GM18951 (cell line): ENCODE measurements at regions not wholly inside any gene's neighbourhood (a gene's known extent, or its start where the extent isn't known, plus 50 kb on each side); places are given as distances from the start of the nearest gene placed in this dataset.

Experiments
- POLR2A ChIP-seq: IDR thresholded peaks from 4 replicates; pipeline ENCODE4 v1.6.1; 2011; ENCODE audit warnings: mild to moderate bottlenecking; ENCODE audit not compliant: insufficient read length, insufficient read depth; ENCODE audit errors: extremely low read depth
- in situ Hi-C: fragments of 300-500 bp; cut with MboI; formaldehyde crosslinking; loops from one replicate; pipeline ENCODE4 v1.12.0; 2022; ENCODE audit warnings: low sequenced_read_pairs, mixed read lengths, inconsistent platforms; ENCODE audit not compliant: unreplicated experiment

DNA sequence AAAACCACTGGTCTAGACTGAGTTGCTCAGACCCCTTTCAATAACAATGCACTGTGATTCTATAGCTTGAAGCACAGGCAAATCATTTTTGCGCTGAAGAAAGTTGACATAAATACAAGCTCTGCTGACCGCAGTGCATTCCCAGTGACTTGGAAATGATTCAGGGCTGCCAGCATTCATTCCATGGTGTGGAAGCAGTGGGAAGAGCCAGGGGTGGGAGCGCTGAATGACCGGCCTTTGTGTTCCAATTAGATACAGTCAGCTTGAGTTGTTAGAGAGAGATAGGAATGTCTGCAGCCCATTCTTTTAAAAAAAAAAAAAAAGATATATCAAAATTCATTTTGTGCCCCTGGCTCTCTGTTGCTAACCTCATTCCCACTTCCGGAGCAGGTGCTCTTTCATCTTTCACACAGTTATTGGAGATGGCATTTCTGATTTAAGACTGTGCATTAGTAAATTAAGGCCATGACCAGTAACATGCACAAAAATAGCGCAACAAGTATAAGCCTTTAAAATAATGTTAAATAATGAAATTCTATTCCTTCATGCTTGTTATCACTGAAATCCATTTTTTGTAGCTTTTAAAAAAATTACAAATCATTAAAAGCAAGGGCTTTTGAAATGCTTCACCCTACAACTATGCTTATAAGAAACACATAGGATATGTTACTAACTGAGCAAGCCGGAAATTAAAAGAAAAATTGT lies 59.4 kb upstream of the CTLA4 start:
- in situ Hi-C loops = no loop called here
- no peak for TF ChIP-seq POLR2A

- TF ChIP-seq POLR2A = no peak
- in situ Hi-C loops = no loop called here
Observed at GRCh38 chr2:203809084-203809521, 58.5 kb upstream of the CTLA4 start.

DNA sequence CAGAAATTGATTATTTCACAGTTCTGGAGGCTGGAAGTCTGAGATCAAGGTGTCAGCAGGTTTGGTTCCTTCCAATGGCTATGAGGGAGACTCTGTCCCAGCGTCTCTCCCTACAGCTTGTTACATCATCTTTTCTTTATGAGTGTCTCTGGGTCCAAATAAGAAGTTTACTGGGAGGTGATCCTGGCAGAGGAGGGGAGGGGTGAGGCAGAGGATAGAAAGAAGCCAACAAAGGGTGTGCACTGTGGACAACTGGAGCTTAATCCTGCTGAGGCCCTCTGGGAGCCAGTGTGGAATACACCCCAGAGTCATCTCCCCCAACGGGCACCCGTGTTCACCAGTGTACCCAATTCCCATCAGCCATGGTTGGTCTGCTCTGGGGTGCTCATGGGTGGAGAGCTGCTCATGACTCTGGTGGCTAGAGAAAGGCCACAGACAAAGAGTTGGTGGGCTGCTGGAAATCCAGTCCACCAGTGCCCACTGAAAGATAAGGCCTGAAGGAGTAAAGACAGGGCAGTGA lies 57.5 kb upstream of the CTLA4 start:
- in situ Hi-C loops = loop anchor here (10.0 kb wide), 1 partner anchor 335 kb away; no protein-coding TSS in a partner anchor
- no peak for TF ChIP-seq POLR2A

DNA sequence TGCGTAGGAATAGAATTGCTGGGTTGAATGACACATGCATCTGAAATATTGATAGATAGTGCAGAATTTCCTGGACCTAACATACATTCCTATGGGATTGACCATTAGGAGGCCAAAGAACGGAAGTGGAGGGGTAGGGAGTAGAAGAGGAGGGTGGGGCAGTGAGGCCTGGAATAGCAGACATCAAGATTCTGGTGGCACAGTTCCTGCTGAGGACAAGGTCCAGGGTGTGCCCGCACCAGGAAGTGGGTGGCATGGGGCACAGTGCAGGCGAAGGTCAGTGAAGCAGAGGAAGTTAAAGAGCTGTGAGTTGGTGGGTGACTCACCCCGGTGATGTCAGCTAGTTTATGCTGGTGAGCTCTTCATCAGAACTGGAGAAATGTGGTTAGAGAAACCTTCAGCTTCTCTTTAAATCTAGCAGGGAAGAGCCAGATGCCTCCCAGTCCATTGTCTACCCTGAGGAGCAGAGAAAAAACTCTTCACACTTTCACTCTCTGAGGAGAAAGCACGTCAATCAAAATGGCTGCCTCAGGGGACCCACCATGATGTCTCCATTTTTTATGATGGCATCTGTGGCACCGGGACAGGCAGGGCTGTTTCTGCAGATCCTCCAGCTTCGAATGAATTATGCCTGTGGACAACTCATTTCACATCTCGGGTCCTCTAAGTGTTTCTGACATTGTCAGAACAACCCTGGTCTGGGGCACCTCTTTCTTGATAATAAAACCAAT lies 55.9 kb upstream of the CTLA4 start:
- no peak for TF ChIP-seq POLR2A
- in situ Hi-C loops = loop anchor here (10.0 kb wide), 1 partner anchor 337 kb away; no protein-coding TSS in a partner anchor

- TF ChIP-seq POLR2A = no peak
- in situ Hi-C loops = loop anchor here (10.0 kb wide), 1 partner anchor 338 kb away; no protein-coding TSS in a partner anchor
Observed at GRCh38 chr2:203812294-203813221, 55.0 kb upstream of the CTLA4 start.

- in situ Hi-C loops = loop anchor here (10.0 kb wide), 1 partner anchor 339 kb away; no protein-coding TSS in a partner anchor
- no peak for TF ChIP-seq POLR2A
Observed at GRCh38 chr2:203813684-203814083, 53.9 kb upstream of the CTLA4 start.

GRCh38 chr2:203814661-203815540 lies 52.7 kb upstream of the CTLA4 start:
- in situ Hi-C loops = loop anchor here (10.0 kb wide), 1 partner anchor 340 kb away; no protein-coding TSS in a partner anchor
- no peak for TF ChIP-seq POLR2A

DNA sequence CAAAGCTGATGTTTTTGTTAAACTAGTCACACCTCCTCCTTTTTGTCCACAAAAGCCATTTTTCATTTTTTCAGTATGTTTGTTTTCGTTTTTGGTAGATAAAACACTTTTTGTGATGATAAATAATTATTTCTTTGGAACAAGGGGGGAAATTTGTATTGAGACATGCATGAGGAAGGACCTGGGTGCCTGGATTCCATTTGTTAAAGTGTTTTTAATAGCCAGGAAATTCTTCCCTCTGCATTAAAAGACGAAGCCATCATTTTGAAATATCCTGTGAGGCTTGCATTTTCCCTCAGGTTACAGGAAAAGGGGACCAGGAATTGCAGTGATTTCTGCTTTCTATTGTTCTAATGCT lies 52.1 kb upstream of the CTLA4 start:
- in situ Hi-C loops = loop anchor here (10.0 kb wide), 1 partner anchor 341 kb away; no protein-coding TSS in a partner anchor
- TF ChIP-seq POLR2A = no peak

- no peak for TF ChIP-seq POLR2A
- in situ Hi-C loops = loop anchor here (10.0 kb wide), 1 partner anchor 342 kb away; no protein-coding TSS in a partner anchor
Observed at GRCh38 chr2:203817147-203817546, 50.4 kb upstream of the CTLA4 start.
